IMR-90 (cell line): ENCODE measurements at regions not wholly inside any gene's neighbourhood (a gene's known extent, or its start where the extent isn't known, plus 50 kb on each side); places are given as distances from the start of the nearest gene placed in this dataset.

Source experiments
- BHLHE40 ChIP-seq: fragments of 150-350 bp; IDR thresholded peaks from 2 replicates; pipeline ENCODE4 v1.6.1; 2016; ENCODE audit warnings: mild to moderate bottlenecking, low read depth, low read length
- NFE2L2 ChIP-seq: fragments of 150-350 bp; IDR thresholded peaks from 2 replicates; pipeline ENCODE4 v1.6.1; 2016; ENCODE audit warnings: low read depth, mild to moderate bottlenecking, low read length
- POLR2A ChIP-seq: IDR thresholded peaks from 2 replicates; pipeline ENCODE4 v1.6.1; 2012; ENCODE audit warnings: mild to moderate bottlenecking, low read depth, low read length
- RAD21 ChIP-seq: IDR thresholded peaks from 2 replicates; pipeline ENCODE4 v1.6.1; 2012; ENCODE audit warnings: low read length, improper control_type of control experiment
- TF ChIP-seq, protein P1 (sequence below): conservative IDR thresholded peaks from 2 replicates; pipeline ENCODE4 v1.5.1; 2012; ENCODE audit warnings: mild to moderate bottlenecking, low read depth, low read length, improper control_type of control experiment
- TF ChIP-seq, protein P2 (sequence below): fragments of 150-350 bp; IDR thresholded peaks from 2 replicates; pipeline ENCODE4 v1.6.1; 2016; ENCODE audit warnings: low read depth, mild to moderate bottlenecking, low read length, moderate library complexity, borderline replicate concordance

DNA sequence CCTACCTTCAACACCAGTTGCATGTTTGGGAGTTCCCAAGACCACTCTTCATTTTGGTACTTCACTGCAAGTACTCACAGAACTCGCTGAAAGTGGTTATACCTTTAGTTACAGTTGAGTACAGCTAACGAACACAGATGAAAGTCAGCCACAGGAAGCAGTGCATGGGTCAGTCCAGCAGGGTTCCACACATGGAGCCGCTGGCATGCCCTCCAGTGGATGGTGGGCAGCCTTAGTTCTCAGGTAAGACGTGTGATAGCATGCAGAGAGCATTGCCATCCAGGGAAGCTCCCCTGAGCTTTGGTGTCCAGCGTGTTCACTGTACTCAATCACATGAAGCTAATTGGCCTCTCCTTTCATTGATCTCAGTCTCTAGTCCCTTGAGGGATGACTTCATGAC lies 815.3 kb downstream of the RNF144A start:
- TF ChIP-seq POLR2A (no peak), NFE2L2 (no peak), RAD21 (no peak), BHLHE40 (no peak)
- TF ChIP-seq, protein P1, sequence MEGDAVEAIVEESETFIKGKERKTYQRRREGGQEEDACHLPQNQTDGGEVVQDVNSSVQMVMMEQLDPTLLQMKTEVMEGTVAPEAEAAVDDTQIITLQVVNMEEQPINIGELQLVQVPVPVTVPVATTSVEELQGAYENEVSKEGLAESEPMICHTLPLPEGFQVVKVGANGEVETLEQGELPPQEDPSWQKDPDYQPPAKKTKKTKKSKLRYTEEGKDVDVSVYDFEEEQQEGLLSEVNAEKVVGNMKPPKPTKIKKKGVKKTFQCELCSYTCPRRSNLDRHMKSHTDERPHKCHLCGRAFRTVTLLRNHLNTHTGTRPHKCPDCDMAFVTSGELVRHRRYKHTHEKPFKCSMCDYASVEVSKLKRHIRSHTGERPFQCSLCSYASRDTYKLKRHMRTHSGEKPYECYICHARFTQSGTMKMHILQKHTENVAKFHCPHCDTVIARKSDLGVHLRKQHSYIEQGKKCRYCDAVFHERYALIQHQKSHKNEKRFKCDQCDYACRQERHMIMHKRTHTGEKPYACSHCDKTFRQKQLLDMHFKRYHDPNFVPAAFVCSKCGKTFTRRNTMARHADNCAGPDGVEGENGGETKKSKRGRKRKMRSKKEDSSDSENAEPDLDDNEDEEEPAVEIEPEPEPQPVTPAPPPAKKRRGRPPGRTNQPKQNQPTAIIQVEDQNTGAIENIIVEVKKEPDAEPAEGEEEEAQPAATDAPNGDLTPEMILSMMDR = no peak
- TF ChIP-seq, protein P2, sequence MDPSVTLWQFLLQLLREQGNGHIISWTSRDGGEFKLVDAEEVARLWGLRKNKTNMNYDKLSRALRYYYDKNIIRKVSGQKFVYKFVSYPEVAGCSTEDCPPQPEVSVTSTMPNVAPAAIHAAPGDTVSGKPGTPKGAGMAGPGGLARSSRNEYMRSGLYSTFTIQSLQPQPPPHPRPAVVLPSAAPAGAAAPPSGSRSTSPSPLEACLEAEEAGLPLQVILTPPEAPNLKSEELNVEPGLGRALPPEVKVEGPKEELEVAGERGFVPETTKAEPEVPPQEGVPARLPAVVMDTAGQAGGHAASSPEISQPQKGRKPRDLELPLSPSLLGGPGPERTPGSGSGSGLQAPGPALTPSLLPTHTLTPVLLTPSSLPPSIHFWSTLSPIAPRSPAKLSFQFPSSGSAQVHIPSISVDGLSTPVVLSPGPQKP = no peak
